MM.1S (cell line): ENCODE measurements at regions not wholly inside any gene's neighbourhood (a gene's known extent, or its start where the extent isn't known, plus 50 kb on each side); places are given as distances from the start of the nearest gene placed in this dataset.

Source experiments
- DNase-seq: peaks from one replicate; pipeline ENCODE4 v3.0.0-alpha.2; 2015
- H2AFZ ChIP-seq: fragments of 300-600 bp; sonication (generic); 2 replicates; pipeline ENCODE4 v1.6.0; 2016; ENCODE audit warnings: antibody characterized with exemption, low read length
- H3F3A ChIP-seq: fragments of 300-600 bp; sonication (generic); 2 replicates; pipeline ENCODE4 v1.6.1; 2016; ENCODE audit warnings: mild to moderate bottlenecking, antibody characterized with exemption, low read length, moderate library complexity, mixed read lengths; ENCODE audit not compliant: insufficient read depth
- H3K27ac ChIP-seq: fragments of 300-600 bp; sonication (generic); 2 replicates; pipeline ENCODE4 v1.5.1; 2016; ENCODE audit warnings: mild to moderate bottlenecking, low read length
- H3K27me3 ChIP-seq: fragments of 300-600 bp; sonication (generic); replicated peaks from 2 replicates; pipeline ENCODE4 v1.6.0; 2016; ENCODE audit warnings: low read length; ENCODE audit not compliant: insufficient read depth
- H3K36me3 ChIP-seq: fragments of 300-600 bp; sonication (generic); replicated peaks from 2 replicates; pipeline ENCODE4 v1.6.1; 2016; ENCODE audit warnings: mild to moderate bottlenecking, low read length, mixed read lengths; ENCODE audit not compliant: insufficient read depth
- H3K4me1 ChIP-seq: fragments of 300-600 bp; sonication (generic); 2 replicates; pipeline ENCODE4 v1.6.1; 2016; ENCODE audit warnings: low read length, mixed read lengths
- H3K4me2 ChIP-seq: fragments of 300-600 bp; sonication (generic); 2 replicates; pipeline ENCODE4 v1.6.0; 2016; ENCODE audit warnings: low read depth, low read length
- H3K4me3 ChIP-seq: fragments of 300-600 bp; sonication (generic); 2 replicates; pipeline ENCODE4 v1.5.1; 2016; ENCODE audit warnings: low read length, mixed read lengths
- H3K79me2 ChIP-seq: fragments of 300-600 bp; sonication (generic); 2 replicates; pipeline ENCODE4 v1.6.1; 2016; ENCODE audit warnings: mixed run types, low read length, mixed read lengths
- H3K9ac ChIP-seq: fragments of 300-600 bp; sonication (generic); 2 replicates; pipeline ENCODE4 v1.6.1; 2016; ENCODE audit warnings: low read length, mixed read lengths
- H3K9me2 ChIP-seq: fragments of 300-600 bp; sonication (generic); replicated peaks from 2 replicates; pipeline ENCODE4 v1.6.1; 2016; ENCODE audit warnings: mild to moderate bottlenecking, low read length, mixed read lengths; ENCODE audit not compliant: insufficient read depth
- H3K9me3 ChIP-seq: fragments of 300-600 bp; sonication (generic); replicated peaks from 2 replicates; pipeline ENCODE4 v1.6.1; 2016; ENCODE audit warnings: mild to moderate bottlenecking, low read length, mixed read lengths; ENCODE audit not compliant: insufficient read depth
- H4K20me1 ChIP-seq: fragments of 300-600 bp; sonication (generic); 2 replicates; pipeline ENCODE4 v1.6.1; 2016; ENCODE audit warnings: mild to moderate bottlenecking, low read length, moderate library complexity, mixed read lengths; ENCODE audit not compliant: insufficient read depth
- CTCF ChIP-seq: fragments of 300-600 bp; sonication (generic); IDR thresholded peaks from 2 replicates; pipeline ENCODE4 v1.5.1; 2016; ENCODE audit warnings: antibody characterized with exemption, low read length, mixed read lengths
- EZH2 ChIP-seq: fragments of 300-600 bp; sonication (generic); optimal IDR thresholded peaks from 2 replicates; pipeline ENCODE3; 2017; ENCODE audit warnings: low read depth, mild to moderate bottlenecking, antibody characterized with exemption, low read length, mixed read lengths
- EZH2phosphoT487 ChIP-seq: fragments of 300-600 bp; sonication (generic); IDR thresholded peaks from 2 replicates; pipeline ENCODE4 v1.6.1; 2018; ENCODE audit warnings: antibody characterized with exemption, low read length

GRCh38 chr4:35252866-35253265 lies 991.4 kb downstream of the ARAP2 start:
- no peaks in the 10 kb centered on the region for H3K27me3 ChIP-seq
- H3K4me3 ChIP-seq = no peak overlapping the region
- H3K36me3 ChIP-seq = no peaks in the 10 kb centered on the region
- H3K27ac ChIP-seq = no peak overlapping the region
- no peaks in the 10 kb centered on the region for H3K9me2 ChIP-seq
- H3K79me2 ChIP-seq = no peaks in the 10 kb centered on the region
- no peaks in the 10 kb centered on the region for H4K20me1 ChIP-seq
- no peaks in the 10 kb centered on the region for H3F3A ChIP-seq
- no peak overlapping the region for H2AFZ ChIP-seq
- H3K4me1 ChIP-seq = no peaks in the 10 kb centered on the region
- H3K9me3 ChIP-seq = no peaks in the 10 kb centered on the region; the same call in 1 of the 2 replicates
- TF ChIP-seq EZH2phosphoT487 (no peak), EZH2 (no peak), CTCF (no peak)
- no peak for DNase-seq
- H3K4me2 ChIP-seq = no peak overlapping the region
- no peak overlapping the region for H3K9ac ChIP-seq

GRCh38 chr4:35253331-35253730 lies 991.0 kb downstream of the ARAP2 start:
- no peak overlapping the region for H3K4me2 ChIP-seq
- no peaks in the 10 kb centered on the region for H3K79me2 ChIP-seq
- H3K4me1 ChIP-seq = no peaks in the 10 kb centered on the region
- H3K27me3 ChIP-seq = no peaks in the 10 kb centered on the region
- H3K36me3 ChIP-seq = no peaks in the 10 kb centered on the region
- no peaks in the 10 kb centered on the region; the same call in 1 of the 2 replicates for H3K9me3 ChIP-seq
- H3K9me2 ChIP-seq = no peaks in the 10 kb centered on the region
- DNase-seq = no peak
- no peak overlapping the region for H2AFZ ChIP-seq
- no peaks in the 10 kb centered on the region for H3F3A ChIP-seq
- H4K20me1 ChIP-seq = no peaks in the 10 kb centered on the region
- H3K9ac ChIP-seq = no peak overlapping the region
- TF ChIP-seq EZH2phosphoT487 = no peak
- TF ChIP-seq EZH2 = no peak
- no peak for TF ChIP-seq CTCF
- no peak overlapping the region for H3K4me3 ChIP-seq
- H3K27ac ChIP-seq = no peak overlapping the region

- H3K9ac ChIP-seq = no peak overlapping the region
- no peak overlapping the region for H2AFZ ChIP-seq
- no peaks in the 10 kb centered on the region for H3K4me1 ChIP-seq
- no peak overlapping the region for H3K4me3 ChIP-seq
- H3K9me3 ChIP-seq = no peaks in the 10 kb centered on the region
- no peaks in the 10 kb centered on the region for H3K36me3 ChIP-seq
- no peaks in the 10 kb centered on the region for H3K27me3 ChIP-seq
- H3F3A ChIP-seq = no peaks in the 10 kb centered on the region
- H4K20me1 ChIP-seq = no peaks in the 10 kb centered on the region
- no peak overlapping the region for H3K27ac ChIP-seq
- DNase-seq = no peak
- no peaks in the 10 kb centered on the region for H3K79me2 ChIP-seq
- H3K4me2 ChIP-seq = no peak overlapping the region
- no peaks in the 10 kb centered on the region for H3K9me2 ChIP-seq
- TF ChIP-seq EZH2phosphoT487 (no peak), CTCF (no peak), EZH2 (no peak)
These were observed 957.9 kb downstream of the ARAP2 start for GRCh38 chr4:35286434-35286833.
